Stomach (tissue), 4 donors: ENCODE measurements at regions not wholly inside any gene's neighbourhood (a gene's known extent, or its start where the extent isn't known, plus 50 kb on each side); places are given as distances from the start of the nearest gene placed in this dataset.

ENCODE experiments used
- CTCF ChIP-seq, 7 experiments: fragments of 450-650 bp in 4 of 7; fragments of 200-600 bp in 3 of 7; sonication (generic) in 3 of 7; IDR thresholded peaks; one replicate each; pipeline ENCODE4 v1.5.1; 2016 to 2019; ENCODE audit warnings: antibody characterized with exemption in 7 of 7, control low read depth in 2 of 7, mild to moderate bottlenecking in 1 of 7
- EP300 ChIP-seq: sonication (generic); formaldehyde crosslinking; IDR thresholded peaks from one replicate; pipeline ENCODE4 v1.6.1; 2017; ENCODE audit warnings: antibody characterized with exemption
- POLR2A ChIP-seq, 4 donors: fragments of 450-650 bp; IDR thresholded peaks; one replicate each; pipeline ENCODE4 v1.6.1; 2016; ENCODE audit warnings: antibody characterized with exemption in 4 of 4, control low read depth in 2 of 4, mild to moderate bottlenecking in 1 of 4, moderate library complexity in 1 of 4
- POLR2AphosphoS5 ChIP-seq, 3 donors: sonication (generic); formaldehyde crosslinking; IDR thresholded peaks; one replicate each; pipeline ENCODE4 v1.6.1; 2016; ENCODE audit warnings: antibody characterized with exemption in 3 of 3

GRCh38 chr17:73950593-73950914 is 252.9 kb upstream of the RPL38 start:
- TF ChIP-seq CTCF (IDR thresholded peaks at IDR 0.05) (no peak), EP300 (no peak), POLR2A (IDR thresholded peaks at IDR 0.05) (no peak), POLR2AphosphoS5 (IDR thresholded peaks at IDR 0.05) (no peak)
